Activated CD4-positive, alpha-beta T cell treated with anti-CD3 and anti-CD28 coated beads for 48 hours (primary cell): ENCODE measurements at regions not wholly inside any gene's neighbourhood (a gene's known extent, or its start where the extent isn't known, plus 50 kb on each side); places are given as distances from the start of the nearest gene placed in this dataset.
"Not testable (repeated sequence)": the region's sequence is repeated elsewhere in the genome, so short reads cannot be mapped to it uniquely, and the experiment has no call there.

Experiments used
- DNase-seq: peaks from one replicate; pipeline ENCODE4 v3.0.0-alpha.2; 2020

GRCh38 chr15:66884661-66885237, 180.7 kb upstream of the SMAD3 start:
- DNase-seq: no peak

- DNase-seq: no peak
Measured at GRCh38 chr15:66885281-66885915, 180.0 kb upstream of the SMAD3 start.

GRCh38 chr15:66886241-66886675, 179.1 kb upstream of the SMAD3 start:
- no peak for DNase-seq

GRCh38 chr15:66886686-66887273, 178.6 kb upstream of the SMAD3 start:
- DNase-seq: no peak

- DNase-seq: not testable (repeated sequence)
Measured at GRCh38 chr15:66889298-66889697, 176.1 kb upstream of the SMAD3 start.

- no peak for DNase-seq
Measured at GRCh38 chr15:66891776-66892175, 173.6 kb upstream of the SMAD3 start.

GRCh38 chr15:66893294-66893693, 172.1 kb upstream of the SMAD3 start:
- DNase-seq: no peak

- DNase-seq: no peak
Measured at GRCh38 chr15:66894363-66894762, 171.0 kb upstream of the SMAD3 start.

- no peak for DNase-seq
Measured at GRCh38 chr15:66894986-66895780, 170.2 kb upstream of the SMAD3 start.

- no peak for DNase-seq
Measured at GRCh38 chr15:66895794-66896453, 169.5 kb upstream of the SMAD3 start.

GRCh38 chr15:66896611-66897010, 168.8 kb upstream of the SMAD3 start:
- no peak for DNase-seq

GRCh38 chr15:66897416-66897815, 168.0 kb upstream of the SMAD3 start:
- DNase-seq: no peak

GRCh38 chr15:66897971-66898370, 167.4 kb upstream of the SMAD3 start:
- no peak for DNase-seq

GRCh38 chr15:66898656-66899386, 166.6 kb upstream of the SMAD3 start:
- no peak for DNase-seq

GRCh38 chr15:66899555-66900350, 165.6 kb upstream of the SMAD3 start:
- no peak for DNase-seq

GRCh38 chr15:66900586-66901310, 164.7 kb upstream of the SMAD3 start:
- no peak for DNase-seq

GRCh38 chr15:66901336-66902100, 163.9 kb upstream of the SMAD3 start:
- DNase-seq: no peak

- DNase-seq: no peak
Measured at GRCh38 chr15:66905185-66905584, 160.2 kb upstream of the SMAD3 start.

GRCh38 chr15:66905954-66906353, 159.4 kb upstream of the SMAD3 start:
- DNase-seq: no peak
